ENCODE measurements at regions not wholly inside any gene's neighbourhood (a gene's known extent, or its start where the extent isn't known, plus 50 kb on each side); places are given as distances from the start of the nearest gene placed in this dataset.

DNA sequence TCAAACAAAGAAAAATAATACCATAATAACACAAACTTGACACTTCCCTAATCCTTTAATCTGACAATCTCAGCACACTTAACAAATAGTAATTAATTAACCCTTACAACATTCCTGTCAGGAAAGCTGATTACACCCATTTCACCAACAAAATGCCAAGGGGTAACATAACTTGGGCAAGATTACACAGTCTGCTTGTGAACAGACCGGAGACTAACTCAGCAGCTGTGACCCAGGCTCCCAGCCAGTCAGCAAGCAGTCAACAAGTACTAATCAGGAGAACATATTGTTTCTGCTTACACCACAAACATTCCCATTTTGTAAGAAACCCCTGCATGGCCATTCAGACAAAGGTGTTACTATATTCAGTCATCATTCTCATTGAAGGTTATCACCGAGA, 592.5 kb upstream of the FLRT2 start:
- TF ChIP-seq, protein P1, sequence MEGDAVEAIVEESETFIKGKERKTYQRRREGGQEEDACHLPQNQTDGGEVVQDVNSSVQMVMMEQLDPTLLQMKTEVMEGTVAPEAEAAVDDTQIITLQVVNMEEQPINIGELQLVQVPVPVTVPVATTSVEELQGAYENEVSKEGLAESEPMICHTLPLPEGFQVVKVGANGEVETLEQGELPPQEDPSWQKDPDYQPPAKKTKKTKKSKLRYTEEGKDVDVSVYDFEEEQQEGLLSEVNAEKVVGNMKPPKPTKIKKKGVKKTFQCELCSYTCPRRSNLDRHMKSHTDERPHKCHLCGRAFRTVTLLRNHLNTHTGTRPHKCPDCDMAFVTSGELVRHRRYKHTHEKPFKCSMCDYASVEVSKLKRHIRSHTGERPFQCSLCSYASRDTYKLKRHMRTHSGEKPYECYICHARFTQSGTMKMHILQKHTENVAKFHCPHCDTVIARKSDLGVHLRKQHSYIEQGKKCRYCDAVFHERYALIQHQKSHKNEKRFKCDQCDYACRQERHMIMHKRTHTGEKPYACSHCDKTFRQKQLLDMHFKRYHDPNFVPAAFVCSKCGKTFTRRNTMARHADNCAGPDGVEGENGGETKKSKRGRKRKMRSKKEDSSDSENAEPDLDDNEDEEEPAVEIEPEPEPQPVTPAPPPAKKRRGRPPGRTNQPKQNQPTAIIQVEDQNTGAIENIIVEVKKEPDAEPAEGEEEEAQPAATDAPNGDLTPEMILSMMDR (IDR thresholded peaks at IDR 0.05) = no peak
- no peak for TF ChIP-seq POLR2A (IDR thresholded peaks at IDR 0.05)
